SH-SY5Y (cell line): ENCODE measurements at regions not wholly inside any gene's neighbourhood (a gene's known extent, or its start where the extent isn't known, plus 50 kb on each side); places are given as distances from the start of the nearest gene placed in this dataset.

Experiments used
- GATA2 ChIP-seq: IDR thresholded peaks from 2 replicates; pipeline ENCODE4 v1.6.1; 2011; ENCODE audit warnings: mild to moderate bottlenecking, low read depth, low read length
- GATA3 ChIP-seq: IDR thresholded peaks from 2 replicates; pipeline ENCODE4 v1.6.1; 2011; ENCODE audit warnings: low read depth, mild to moderate bottlenecking, low read length, moderate library complexity

GRCh38 chr10:29109707-29110571 lies 178.9 kb upstream of the LYZL1 start:
- no peak for TF ChIP-seq GATA2
- TF ChIP-seq GATA3: no peak
